ENCODE measurements at regions not wholly inside any gene's neighbourhood (a gene's known extent, or its start where the extent isn't known, plus 50 kb on each side); places are given as distances from the start of the nearest gene placed in this dataset.
A peak's percentile ranks its signal among the peaks of the same experiment; 100 is the strongest.

DNA sequence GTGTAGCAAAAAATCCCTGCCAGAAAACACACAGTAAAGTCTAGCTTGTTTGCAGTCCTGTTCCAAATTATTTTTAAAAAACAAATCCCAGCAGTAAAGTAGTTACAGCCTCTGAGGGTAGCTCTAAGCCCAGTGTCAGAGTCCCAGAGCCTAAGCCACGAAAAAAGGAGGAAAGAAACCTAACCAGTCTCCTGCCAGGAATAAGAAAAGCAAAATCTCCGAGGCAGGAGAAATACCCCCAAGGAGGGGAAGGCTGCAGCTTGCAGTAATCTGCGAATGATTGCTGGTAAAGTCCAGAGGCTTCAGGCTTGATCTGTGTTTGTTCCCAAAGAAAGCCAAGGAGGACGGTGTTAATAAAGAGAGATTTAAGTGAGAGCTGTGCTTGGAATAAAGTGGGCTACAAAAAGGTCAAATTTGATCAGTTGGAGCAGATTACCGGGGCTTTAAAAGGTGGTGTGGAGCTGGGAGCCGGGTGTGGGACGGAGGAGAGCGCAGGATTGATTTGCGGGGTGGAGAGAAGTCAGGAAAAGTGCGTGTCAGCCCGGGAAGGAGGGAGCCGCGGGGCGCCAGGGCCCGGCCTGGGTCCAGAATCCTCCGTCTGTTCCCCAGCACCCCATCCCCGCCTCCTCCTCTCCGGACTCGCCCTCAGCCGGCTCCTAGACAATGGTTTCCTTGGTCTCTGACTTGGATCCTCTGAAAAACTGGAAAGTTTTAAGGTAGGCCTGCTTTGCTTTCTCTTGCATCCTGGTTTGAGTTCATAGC lies 219.4 kb upstream of the CELF2 start:
- Histone ChIP-seq H3K36me3 (no peaks in the 10 kb centered on the region), H3K4me3 (replicated peaks in 1 of 3) (no peak overlapping the region), H3K27me3 (no peaks in the 10 kb centered on the region), H3K27ac (peak overlapping the region; percentile 45 to 65 (median 58)), H3K4me1 (peaks cover 15 to 17% of the 10 kb centered on the region in 2 donors), H3K9me3 (no peaks in the 10 kb centered on the region)
- no peak for DNase-seq
- intact Hi-C loops (cut with DNase I): no loop called here
- 51 to 62% methylated on average over 20 of the region's 20 CpGs for WGBS, 2 donors
- no peak for TF ChIP-seq POLR2A (IDR thresholded peaks at IDR 0.05)
- TF ChIP-seq, protein P1, sequence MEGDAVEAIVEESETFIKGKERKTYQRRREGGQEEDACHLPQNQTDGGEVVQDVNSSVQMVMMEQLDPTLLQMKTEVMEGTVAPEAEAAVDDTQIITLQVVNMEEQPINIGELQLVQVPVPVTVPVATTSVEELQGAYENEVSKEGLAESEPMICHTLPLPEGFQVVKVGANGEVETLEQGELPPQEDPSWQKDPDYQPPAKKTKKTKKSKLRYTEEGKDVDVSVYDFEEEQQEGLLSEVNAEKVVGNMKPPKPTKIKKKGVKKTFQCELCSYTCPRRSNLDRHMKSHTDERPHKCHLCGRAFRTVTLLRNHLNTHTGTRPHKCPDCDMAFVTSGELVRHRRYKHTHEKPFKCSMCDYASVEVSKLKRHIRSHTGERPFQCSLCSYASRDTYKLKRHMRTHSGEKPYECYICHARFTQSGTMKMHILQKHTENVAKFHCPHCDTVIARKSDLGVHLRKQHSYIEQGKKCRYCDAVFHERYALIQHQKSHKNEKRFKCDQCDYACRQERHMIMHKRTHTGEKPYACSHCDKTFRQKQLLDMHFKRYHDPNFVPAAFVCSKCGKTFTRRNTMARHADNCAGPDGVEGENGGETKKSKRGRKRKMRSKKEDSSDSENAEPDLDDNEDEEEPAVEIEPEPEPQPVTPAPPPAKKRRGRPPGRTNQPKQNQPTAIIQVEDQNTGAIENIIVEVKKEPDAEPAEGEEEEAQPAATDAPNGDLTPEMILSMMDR (IDR thresholded peaks at IDR 0.05): no peak

DNA sequence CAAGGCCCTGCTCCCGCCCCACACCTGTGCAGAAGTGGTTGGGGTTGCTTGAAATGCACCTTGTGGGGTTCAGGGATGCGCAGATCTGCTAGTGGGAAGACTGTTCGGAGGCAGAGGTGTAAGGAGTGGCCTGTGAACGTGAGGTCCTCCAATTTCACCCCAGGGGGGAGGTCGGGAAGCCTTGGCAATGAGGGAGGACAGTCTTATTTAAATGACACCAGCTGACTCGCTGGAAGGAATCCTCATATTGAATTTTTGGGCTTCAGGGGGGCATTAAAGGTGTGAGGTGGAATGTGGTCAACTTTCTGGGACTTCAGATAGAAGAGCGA lies 218.8 kb upstream of the CELF2 start:
- no peak for TF ChIP-seq POLR2A (IDR thresholded peaks at IDR 0.05)
- TF ChIP-seq, protein P1 (IDR thresholded peaks at IDR 0.05): no peak
- Histone ChIP-seq H3K27me3 (no peaks in the 10 kb centered on the region), H3K9me3 (no peaks in the 10 kb centered on the region), H3K4me3 (replicated peaks in 1 of 3) (no peak overlapping the region), H3K36me3 (no peaks in the 10 kb centered on the region), H3K27ac (peak overlapping the region; percentile 45 to 65 (median 58)), H3K4me1 (peaks cover 15% of the 10 kb centered on the region in 2 donors)
- WGBS, 2 donors: 69 to 74% methylated on average over 7 of the region's 7 CpGs
- intact Hi-C loops (cut with DNase I): no loop called here
- no peak for DNase-seq

DNA sequence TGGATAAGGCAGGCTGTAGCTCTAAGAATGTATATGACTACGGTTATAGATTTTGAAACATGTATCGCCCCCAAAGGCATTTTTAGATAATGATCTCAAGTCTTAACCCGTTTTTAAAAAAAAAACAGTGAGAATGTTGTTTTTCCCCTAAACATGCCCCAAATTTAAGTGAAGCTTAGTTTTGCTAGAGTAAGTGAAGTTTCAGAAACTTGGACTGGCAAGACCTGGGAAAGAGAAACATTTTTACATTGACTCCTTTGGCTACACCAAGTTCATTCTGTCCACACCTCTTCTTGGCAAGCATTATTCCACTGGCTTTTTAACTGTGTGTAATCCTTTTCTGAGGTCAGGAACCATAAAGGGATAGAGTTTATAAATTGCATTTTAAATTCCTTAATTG lies 216.7 kb upstream of the CELF2 start:
- H3K4me1 ChIP-seq: peaks cover 13 to 20% of the 10 kb centered on the region in 2 donors
- H3K9me3 ChIP-seq: no peaks in the 10 kb centered on the region
- no peak for DNase-seq
- no peak overlapping the region for H3K27ac ChIP-seq
- no peaks in the 10 kb centered on the region for H3K36me3 ChIP-seq
- H3K4me3 ChIP-seq (replicated peaks in 1 of 3): no peak overlapping the region
- H3K27me3 ChIP-seq: no peaks in the 10 kb centered on the region
- WGBS, 2 donors: 85 to 89% methylated on average over 3 of the region's 3 CpGs
- TF ChIP-seq, protein P1 (IDR thresholded peaks at IDR 0.05): no peak
- no peak for TF ChIP-seq POLR2A (IDR thresholded peaks at IDR 0.05)
- intact Hi-C loops (cut with DNase I): no loop called here

DNA sequence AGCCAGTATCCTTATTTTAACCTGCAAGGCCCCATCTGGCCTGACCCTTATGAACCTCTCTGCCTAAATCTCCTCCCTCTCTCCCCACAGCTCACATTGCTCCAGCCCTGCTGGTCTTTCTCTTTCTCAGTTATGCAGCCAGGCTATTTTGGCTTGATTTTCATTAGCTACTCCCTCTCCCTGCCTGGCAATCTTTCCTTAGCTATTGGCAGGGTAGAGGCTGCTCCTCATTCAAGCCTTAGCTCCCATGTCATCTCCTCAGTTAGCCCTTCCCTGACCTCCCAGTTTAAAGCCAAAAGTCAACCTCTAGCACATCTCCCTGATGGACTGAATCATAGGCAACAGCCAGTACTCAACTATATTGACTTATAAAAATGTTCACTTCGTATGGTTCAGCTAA lies 214.4 kb upstream of the CELF2 start:
- DNase-seq: no peak
- TF ChIP-seq, protein P1 (IDR thresholded peaks at IDR 0.05): no peak
- TF ChIP-seq POLR2A (IDR thresholded peaks at IDR 0.05): no peak
- H3K9me3 ChIP-seq: no peaks in the 10 kb centered on the region
- intact Hi-C loops (cut with DNase I): no loop called here
- no peaks in the 10 kb centered on the region for H3K27me3 ChIP-seq
- H3K4me1 ChIP-seq: peaks cover 0 to 6% of the 10 kb centered on the region in 2 donors
- H3K27ac ChIP-seq: no peak overlapping the region
- no peak overlapping the region for H3K4me3 ChIP-seq (replicated peaks in 1 of 3)
- 65 to 71% methylated on average over 1 of the region's 1 CpG for WGBS, 2 donors
- no peaks in the 10 kb centered on the region for H3K36me3 ChIP-seq

DNA sequence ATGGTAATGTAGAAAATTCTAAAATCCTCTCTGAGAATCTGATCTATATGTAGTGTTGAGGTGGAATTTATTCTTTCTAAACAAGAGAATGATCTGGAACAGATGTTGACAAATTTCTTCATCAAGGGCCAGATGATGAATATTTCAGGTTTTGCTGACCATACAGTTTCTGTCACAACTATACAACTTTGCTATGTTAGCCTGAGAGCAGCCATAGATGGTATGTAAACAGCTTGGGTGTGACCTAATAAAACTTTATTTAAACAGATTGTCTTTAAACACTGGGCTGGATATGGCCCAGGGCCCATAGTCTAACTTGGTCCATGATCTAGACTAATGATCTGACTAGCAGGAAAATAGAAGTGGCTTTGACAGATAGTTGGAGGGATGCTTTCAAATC lies 213.6 kb upstream of the CELF2 start:
- Histone ChIP-seq H3K27me3 (no peaks in the 10 kb centered on the region), H3K36me3 (no peaks in the 10 kb centered on the region), H3K27ac (no peak overlapping the region), H3K4me1 (peaks cover 0 to 5% of the 10 kb centered on the region in 2 donors), H3K9me3 (no peaks in the 10 kb centered on the region), H3K4me3 (replicated peaks in 1 of 3) (no peak overlapping the region)
- intact Hi-C loops (cut with DNase I): no loop called here
- TF ChIP-seq, protein P1 (IDR thresholded peaks at IDR 0.05): no peak
- no peak for DNase-seq

Data from thyroid gland (tissue), 4 donors.